GM19455 (cell line): ENCODE measurements at regions not wholly inside any gene's neighbourhood (a gene's known extent, or its start where the extent isn't known, plus 50 kb on each side); places are given as distances from the start of the nearest gene placed in this dataset.

Source experiments
- ATAC-seq: cut with Tn5 transposase; IDR thresholded peaks from one replicate; pipeline ENCODE4 v1.9.1; 2021; ENCODE audit not compliant: unreplicated experiment

DNA sequence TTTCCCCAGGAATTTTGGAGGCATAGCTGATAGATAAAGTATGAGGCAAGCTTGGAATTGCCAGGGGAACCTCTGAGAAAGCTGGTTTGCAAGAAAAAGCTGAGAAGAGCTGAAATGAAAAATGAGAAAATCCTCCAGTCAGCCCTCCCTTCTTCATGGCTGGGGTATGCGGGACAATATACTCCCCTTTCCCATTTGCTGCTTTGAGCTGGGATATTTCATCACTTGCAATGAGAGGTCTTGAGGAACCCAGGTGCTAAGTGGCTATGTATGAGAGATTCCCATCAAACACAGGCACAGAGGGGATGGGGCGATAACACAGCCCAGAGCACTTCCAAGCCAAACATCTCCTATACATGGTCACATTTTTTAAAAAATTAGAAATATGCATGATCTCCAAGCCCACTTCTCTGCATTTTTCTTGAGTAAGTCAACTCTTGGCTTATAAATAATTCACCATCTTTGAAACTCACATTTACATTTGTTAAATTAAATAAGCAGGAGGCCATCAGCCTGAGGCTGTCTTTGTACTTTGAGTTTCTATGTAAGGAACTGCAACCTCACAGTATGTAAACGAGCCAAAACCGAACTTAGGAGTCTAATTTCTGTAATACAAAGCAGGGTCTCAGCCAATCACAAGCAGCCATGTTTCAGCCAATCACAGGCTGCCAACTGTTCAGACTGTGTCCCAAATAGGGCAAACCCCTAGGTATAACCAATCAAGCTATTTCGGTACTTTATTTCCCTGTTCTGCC lies 983.6 kb upstream of the NR2F2 start:
- no peak for ATAC-seq

DNA sequence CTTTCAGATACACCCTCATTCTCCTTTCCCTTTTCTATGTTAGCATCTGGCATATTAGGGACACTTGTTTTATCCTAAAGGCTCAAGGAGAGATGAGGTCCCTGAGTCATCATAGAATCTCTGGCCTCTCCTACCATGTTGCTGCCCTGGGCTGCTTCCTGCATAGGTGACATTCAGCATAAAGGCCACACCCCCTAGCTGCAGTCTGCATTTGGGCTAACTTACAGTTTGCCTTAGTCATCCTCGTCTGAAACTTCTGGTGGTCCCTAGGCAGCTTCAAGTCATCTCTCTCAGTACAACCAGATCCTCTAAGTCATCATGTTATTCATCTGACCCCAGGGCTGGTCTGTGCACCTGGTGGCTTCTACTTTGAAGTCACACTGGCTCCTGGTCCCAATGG lies 982.7 kb upstream of the NR2F2 start:
- no peak for ATAC-seq

DNA sequence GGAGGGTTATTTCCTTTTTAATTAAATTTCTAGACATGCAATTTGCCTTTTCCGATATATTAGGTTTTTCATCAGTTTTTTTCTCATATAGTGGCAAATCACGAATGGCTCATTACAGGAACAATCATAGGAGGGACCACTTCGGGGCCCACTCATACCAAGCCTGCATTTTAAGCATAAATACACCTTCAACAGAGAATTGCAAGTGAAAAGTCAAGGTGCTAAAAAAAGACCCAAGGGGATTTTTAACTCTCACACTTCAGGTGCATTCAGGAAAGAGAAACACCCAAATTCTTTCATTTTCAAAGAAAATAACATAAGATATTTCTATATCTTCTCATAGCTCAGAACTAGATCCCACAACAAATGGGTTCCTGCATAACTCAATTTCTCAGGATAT lies 979.6 kb upstream of the NR2F2 start:
- no peak for ATAC-seq

DNA sequence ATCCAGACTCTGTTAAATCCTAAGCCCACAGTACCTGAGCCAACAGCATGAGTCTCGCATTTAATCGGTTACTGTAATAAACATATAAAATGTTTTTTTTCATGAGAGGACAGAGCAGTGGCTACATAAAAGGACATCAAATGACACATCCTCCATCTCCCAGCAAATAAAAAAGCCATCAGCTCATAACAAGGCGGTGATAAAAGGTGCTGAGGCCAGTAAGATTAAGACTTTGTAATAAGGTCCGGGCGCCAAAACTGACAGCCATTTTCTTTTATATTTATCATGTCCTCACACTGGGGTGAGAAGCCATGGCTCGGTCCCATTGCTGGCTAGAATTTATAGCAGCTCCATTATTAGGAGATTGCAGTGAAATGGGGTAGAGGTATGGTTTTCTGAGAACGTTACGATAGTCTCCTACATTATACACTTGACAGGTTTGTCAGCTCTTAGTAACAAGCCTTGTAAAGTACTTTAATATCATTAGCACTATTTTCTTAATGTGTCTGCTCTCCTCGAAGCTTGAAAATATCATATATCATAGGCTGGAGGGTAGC lies 977.8 kb upstream of the NR2F2 start:
- no peak for ATAC-seq

DNA sequence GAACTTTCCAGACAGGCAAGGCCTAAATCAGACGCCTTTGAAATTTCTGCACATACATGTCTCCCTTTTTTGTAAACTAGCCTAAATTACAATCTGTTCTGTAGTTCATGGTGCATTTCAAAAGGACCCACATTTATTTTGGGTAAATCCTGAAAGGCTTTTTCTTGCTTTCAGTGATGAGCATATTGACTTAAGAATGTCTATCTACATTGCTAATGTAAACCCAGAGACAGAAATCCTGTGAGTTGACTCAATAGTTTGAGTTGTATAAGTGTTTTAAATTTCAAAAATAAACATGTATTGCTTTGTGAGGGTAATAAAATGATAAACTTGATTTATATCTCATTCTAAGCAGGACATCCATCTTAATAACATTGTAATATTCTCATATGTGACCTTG lies 977.0 kb upstream of the NR2F2 start:
- no peak for ATAC-seq

DNA sequence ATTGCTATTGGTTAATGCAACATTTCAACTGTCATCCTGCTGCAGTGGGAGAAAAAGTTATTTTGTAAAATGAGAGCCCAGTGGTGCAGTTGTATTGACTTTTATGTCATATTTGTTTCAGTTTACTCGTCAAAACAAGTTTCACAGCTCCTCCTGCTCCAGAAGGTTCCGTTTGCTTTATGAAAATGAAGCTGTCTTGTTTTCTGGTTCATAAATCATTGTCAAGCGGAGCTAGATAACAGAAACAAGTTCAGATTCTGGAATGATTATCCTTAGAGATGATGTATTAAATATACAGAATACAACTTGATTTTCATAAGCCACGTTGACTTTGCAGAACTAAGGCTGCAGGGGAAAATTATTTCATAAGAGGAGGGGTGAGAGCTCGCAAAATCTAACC lies 970.5 kb upstream of the NR2F2 start:
- no peak for ATAC-seq

DNA sequence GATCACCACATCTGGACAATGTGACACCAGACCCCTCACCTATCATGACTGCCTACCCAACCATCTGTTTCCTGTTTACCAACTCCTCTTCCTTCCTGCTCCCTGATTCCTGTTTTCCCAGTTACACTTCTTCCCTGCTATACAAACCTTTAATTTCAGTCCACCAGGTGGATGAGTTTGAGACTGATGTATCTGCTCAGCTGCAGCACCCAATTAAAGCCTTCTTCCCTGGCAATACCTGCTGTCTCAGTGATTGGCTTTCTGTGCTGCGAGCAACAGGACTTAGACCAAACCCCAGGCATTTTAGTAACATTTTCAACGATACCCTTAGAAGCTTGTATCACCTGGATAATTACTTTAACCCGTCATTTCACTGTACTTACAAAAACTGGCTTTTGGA lies 968.2 kb upstream of the NR2F2 start:
- no peak for ATAC-seq

DNA sequence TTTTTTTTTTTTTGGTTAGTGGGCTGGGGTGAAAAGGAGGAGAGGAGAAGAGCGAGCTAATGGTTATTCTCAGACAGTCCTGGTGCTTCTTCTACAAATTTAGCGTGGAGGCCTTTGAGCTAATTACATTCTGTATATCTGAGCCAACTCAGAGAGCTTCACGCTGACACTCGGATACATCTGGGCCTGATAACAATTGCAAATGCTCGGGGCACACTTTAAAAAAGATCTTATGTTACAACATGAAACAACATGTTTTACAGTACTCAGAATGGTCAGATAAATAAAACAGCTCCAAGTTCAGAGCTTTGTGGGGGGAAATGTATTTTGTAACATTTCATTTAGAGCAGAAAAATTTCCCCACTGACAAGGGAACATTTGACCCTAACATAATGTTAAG lies 966.9 kb upstream of the NR2F2 start:
- no peak for ATAC-seq

DNA sequence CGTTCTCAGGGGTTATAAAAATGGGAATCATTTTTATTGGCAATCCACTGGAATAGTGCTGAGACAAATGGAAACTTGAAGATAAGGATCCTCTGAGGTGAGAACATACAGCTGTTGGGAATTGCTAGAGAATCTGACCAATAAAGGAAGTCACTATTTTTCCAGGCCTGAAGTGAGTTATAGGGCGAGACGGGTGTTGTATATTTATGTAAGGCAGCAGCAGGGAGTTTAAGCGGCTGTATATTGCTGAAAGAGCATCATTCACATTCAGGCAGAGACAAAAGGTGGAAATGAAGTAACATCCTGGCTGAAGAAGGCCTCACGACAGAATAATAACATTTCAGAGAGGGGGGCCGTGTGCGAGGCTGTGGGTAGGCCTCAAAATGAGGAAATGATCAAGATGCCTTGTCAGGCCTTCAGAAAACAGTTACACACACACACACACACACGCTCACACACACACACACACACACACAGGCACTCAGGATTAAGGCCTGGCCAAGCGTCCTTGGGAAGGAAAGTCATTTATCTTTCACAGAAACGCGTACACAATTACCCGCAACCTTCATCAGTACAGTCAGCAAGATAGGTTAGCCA lies 964.9 kb upstream of the NR2F2 start:
- no peak for ATAC-seq

DNA sequence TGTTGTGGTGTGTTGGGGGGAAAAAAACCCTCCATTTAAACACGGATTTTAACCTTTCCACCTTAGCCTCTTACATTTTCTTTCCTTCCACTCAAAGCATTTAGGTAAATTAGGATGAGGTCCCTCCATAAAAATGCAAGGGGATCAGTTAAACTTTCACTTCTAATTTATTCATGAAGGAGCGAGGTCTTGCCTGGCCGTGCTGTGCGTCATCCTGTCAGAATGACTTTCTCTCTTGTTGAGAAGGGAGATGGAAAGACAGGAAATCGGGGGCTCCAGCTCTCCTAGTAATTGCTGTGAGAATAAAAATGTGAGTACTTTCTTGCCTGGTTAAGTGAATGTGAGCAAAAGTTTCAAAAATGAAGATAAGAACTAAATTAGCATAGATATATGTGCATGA lies 962.3 kb upstream of the NR2F2 start:
- no peak for ATAC-seq

DNA sequence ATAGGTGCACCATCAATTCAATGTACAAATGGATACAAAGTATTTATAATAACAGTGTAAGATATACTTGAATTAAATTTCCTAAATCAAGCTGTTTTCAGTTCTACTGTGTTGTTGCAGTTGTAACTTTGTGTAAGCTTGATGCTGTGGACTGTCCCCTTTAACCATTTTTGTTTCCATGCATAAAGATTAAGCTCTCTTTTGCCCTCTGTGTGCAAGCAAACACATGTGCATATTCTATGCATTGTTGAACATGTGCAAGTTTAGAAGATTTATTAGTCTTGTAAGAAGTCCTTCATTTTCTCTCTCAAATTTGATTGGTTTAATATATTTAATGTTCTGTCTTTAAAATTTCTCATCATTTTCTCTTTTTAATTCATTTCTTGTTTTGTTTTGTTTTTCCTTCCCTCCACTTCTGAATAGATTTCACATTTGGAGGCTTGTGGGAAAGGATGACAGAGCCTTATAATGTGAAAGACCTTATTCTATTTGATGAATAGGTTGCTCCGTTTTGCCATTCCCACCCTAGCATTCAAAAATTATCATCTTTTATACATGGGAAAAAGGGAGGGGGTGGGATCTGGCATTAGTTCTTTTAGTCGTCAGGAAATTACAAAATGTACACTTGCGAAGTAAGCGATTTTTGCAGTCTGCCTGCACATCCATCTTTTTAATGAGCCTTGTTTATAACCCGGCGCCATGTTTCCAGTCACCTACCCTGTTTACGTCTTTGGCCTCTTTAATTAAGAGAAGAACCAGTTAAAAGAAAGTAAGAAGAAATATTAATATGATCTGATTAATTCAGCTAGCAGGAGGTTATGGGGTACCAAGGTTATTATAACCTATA lies 961.5 kb upstream of the NR2F2 start:
- no peak for ATAC-seq

DNA sequence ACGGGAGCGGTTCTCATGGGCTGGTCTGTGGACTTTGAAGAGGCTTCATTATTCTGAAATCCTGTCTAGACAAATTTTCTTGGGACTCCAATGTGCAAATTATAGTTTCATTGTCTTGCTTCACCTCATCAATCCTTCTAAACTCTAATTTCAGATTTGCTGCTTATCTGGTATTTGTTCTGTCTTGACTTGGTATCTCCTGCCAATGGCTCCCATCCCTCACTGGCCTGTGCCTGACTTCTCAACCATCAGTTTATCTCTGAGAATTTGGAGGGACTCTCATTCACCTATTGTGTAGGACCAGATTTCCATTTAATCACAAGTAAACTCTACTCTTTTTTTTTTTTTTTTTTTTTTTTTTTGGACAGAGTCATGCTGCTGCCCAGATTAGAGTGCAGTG lies 960.2 kb upstream of the NR2F2 start:
- ATAC-seq: no peak

DNA sequence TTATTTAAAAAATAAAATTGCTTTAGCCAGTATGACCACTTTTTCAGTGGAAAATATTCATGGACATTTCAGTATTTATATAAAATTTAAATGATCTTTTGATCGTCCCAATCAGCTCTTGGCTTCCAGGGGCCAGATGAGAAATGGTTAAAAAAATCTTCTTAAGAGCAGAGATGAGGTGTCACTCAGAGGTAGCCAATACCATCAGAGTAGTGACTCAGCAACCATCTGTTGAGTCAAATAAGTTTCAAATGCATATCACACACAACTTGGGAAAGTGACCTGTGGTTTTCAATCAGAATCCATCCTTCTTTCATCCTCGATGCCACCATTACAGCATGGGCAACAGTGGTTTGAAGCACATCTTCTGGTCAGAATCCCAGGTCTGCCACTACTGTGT lies 958.8 kb upstream of the NR2F2 start:
- ATAC-seq: no peak

DNA sequence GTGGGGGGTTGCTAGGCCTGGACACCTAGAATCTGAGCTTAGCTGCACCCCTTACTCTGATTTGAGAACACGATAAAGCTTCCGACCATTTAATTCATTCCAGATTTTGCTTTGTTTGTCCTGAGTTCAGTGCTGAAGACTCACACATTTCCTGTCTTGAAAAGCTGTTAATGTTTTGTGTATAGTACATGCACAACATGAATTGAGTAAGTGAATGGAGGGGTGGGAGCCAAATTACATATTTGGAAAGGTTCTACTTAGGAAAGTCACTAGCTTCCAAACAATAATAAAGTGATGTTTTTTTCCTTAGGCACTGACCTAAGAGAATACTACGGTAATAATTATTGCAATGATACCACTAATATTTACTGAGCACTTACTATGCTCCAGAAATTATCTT lies 955.2 kb upstream of the NR2F2 start:
- no peak for ATAC-seq

DNA sequence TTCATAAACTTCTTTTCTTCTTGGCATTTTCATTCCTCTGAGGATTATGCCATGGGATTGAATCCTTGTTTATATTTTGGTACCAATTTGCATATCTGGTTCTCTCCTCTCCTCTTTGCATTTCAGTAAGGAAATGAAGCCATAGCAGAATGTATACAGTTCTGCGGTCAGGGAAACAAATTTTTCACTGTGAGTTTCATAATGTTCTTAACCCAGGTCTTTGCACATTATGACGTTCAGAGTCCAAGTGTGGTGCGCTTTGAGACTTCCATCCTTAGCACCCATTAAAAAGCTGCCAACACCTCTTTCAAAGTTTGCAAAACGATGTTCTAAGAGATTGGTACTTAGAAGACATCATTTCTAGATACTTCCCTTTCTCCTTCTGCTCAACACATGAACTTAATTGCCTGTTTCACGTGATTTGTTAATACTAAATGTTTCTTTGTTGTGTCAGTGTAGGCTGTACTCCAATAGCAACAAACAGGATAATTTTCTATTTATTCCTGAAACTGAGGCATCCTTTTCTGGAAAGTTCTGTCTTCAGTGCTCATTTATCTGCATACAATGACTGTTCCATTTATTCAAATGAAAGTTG lies 953.1 kb upstream of the NR2F2 start:
- ATAC-seq: no peak

DNA sequence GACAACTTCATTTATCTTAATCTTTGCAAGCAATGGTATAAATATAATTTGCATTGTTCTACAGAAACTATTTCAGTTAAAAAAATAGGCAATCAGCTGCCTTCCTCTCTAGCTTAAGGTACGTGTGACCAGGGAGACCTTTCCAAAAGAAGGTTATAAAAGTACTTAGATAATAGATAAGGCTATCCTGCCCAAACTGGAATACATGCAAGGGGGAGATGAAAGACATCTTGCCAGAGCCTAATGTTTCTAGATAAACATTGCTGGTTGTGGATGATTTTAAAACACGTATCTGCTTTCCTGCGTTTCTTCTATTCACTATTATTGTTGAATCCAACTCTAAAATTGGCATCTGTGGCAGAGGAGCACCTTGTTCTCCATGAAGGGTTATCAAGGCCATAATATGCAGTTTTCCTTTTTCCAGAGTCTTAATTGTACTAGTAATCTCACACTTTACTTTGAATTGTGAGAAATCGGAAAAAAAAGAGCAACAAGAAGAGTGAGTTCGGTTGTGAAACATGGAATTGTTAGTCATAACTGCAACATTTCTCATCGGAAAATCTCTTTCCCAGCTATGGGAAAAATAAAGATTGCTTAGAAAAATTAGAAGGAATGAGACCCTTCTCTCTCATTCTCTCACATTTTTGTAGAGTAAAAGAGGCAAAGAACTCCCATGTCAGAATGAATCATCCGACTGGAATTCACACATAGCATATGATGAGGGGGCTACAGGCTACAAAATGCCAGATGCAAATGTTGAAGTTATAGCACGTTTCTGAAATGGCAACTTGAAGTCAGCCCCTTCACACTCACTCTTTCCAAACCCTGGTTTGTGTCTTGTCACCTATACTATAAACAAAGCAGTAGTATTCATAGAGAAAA lies 936.1 kb upstream of the NR2F2 start:
- no peak for ATAC-seq

DNA sequence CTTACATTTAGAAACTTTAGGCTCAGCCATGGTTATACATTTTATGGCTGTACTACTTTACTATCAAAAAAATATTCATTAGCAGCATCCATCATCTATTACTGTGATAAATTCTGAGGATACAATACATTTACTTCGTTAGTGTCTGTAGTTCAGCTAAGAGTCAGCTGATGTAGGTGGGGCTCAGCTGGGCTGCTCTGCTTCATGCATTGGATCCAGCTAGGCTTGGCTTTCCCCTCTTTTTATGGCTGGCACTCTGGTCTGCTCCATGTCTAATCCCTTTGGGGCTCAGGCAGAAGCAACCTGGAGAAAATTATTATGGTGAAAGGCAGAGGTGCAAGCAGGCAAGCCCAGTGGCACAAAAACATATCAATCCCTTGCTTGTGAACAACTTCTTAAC lies 930.1 kb upstream of the NR2F2 start:
- ATAC-seq: no peak

DNA sequence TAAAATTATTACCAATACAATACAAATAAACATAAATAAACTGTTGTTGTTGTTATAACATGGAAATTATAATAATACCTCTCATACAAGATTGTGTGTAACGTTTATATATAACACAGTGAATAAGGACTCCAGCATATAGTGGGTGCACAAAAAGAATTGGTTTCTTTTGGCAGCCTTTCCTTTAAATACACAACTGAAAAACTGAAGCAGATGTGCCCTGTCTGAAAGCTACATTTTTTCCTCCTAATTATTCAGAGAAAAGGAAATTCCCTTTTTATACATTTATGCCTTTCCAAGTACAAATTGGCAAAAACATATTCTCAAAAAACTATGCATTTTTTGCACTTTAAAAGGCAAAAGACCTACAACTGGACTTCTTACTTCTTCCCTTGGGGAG lies 928.9 kb upstream of the NR2F2 start:
- ATAC-seq: no peak

DNA sequence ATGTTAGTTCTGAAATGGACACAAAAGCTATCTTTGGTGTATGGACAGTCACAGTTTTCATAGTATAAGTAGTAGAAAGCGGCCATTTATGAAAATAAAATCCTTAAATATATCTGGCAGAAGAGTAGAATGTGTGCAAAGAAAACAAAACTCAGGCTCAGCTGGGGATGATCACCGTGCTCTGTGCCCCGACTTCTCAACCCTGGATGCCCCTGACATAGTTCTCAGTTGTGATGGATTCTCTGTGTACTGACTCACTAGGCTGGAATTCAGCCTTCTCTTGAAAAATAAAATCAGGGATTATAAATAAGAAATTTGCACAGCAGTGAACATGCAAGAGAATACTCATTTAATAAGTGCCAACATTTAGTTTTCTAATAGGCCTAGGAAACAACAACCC lies 925.1 kb upstream of the NR2F2 start:
- ATAC-seq: no peak

DNA sequence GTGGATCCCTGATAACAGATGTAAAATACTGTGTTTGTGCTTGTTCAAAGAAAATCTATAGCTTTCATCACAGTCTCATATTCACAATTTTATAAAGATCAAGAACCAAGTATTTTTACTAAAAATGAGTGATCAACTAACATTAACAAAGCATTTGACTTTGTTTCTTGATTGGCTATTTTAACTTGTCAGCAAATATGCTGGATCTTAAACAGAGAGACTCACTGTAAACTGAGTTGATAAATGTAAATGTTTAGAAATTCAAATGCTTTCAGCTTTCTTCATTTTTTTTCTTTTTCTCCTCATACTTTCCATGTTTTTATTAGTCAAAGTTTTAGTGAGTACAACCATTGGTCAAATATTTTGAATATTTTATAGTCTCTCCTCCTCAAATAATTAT lies 923.0 kb upstream of the NR2F2 start:
- ATAC-seq: no peak

DNA sequence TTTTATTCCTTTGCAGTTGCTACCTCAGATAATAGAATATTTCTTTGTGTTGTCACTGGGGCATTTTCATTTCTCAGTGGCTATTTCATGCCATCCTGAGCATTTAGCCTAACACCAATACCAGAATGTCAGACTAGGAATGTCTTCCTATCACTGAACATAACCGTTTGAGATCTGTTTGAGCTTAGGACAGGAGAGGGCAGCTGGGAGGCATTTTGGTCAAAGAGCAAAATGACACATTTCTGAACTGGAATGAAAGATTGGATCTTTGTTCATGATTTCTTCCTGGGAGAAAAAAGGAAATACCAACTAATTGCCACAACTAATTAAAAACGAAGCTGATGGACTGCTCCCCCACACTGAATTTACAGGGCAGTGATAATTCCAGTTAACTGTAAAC lies 921.3 kb upstream of the NR2F2 start:
- no peak for ATAC-seq
